GM21723 (cell line): ENCODE measurements at regions not wholly inside any gene's neighbourhood (a gene's known extent, or its start where the extent isn't known, plus 50 kb on each side); places are given as distances from the start of the nearest gene placed in this dataset.

Experiments
- ATAC-seq: cut with Tn5 transposase; IDR thresholded peaks from one replicate; pipeline ENCODE4 v1.9.1; 2021; ENCODE audit warnings: mild to moderate bottlenecking, moderate library complexity; ENCODE audit not compliant: unreplicated experiment

DNA sequence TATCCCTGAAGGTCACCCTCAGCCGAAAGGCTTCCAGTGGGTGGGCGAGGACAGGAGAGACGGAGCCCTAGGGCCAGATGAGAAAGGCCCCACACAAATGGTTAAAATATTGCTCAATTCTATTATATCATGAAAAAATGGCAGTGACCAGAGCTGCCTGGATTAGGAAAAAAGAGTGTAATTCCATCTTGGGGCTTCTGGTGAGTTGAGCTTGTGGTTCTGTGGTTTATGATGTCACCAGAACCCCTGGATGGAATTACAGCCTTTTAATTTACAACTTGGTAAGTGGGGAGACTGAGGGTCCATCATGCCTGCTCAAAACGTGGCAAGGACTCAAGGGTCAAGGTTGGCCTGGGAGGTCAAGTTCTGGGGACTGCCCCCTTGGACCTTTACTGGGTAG lies 55.5 kb upstream of the STC2 start:
- no peak for ATAC-seq

DNA sequence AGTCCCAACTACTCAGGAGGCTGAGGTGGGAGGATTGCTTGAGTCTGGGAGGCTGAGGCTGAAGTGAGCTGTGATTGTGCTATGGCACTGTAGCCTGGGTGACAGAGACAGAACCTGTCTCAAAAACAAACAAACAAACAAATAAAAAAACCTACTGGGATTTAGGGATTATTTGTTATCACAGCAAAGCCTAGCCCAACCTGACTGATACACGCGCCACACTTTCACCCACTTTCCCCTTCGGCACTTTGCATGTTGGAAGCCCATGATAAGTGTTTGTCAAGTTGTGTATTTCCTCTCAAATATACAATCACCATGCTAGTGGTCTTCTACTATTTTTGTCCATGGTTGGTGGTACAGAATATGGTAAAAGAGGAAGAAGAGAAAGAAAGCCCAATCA lies 50.5 kb upstream of the STC2 start:
- no peak for ATAC-seq
